AML-193 (cell line): ENCODE measurements at regions not wholly inside any gene's neighbourhood (a gene's known extent, or its start where the extent isn't known, plus 50 kb on each side); places are given as distances from the start of the nearest gene placed in this dataset.

Source experiments
- DNase-seq, 2 experiments: peaks; one replicate each; lab custom pipeline; 2025; lab: John Stamatoyannopoulos, UW

DNA sequence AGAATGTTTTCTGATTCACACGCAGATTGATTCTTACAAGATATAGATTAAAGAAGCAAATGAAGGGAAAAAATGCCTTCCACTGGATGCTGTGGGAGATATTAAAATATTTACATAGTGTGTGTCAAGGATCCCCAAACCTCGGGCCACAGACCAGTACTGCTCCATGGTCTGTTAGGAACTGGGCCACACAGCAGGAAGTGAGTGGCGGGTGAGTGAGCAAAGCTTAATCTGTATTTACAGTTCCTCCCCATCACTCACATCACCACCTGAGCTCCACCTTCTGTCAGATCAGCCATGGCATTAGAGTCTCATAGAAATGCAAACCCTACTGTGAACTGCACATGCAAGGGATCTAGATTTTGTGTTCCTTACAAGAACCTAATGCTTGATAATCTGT lies 552.6 kb upstream of the GOLIM4 start:
- no peak for DNase-seq

DNA sequence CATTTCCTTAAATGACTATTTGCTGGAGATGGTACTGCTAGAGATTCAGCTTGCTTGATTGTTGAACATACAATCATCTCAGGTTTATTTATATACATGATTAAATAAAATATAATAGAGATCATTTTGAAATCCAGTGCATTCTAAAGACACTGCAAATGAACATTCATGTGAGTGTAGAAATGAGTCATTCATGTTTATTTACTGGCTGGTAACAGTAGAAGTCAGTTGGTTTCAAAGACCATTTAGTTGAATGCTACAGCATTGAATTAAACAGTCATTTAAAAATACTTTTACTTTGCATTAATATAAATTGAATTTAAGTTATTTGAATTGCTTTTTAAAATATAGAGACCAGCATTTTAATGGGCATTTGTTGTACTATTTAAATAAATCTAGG lies 551.9 kb upstream of the GOLIM4 start:
- no peak for DNase-seq

DNA sequence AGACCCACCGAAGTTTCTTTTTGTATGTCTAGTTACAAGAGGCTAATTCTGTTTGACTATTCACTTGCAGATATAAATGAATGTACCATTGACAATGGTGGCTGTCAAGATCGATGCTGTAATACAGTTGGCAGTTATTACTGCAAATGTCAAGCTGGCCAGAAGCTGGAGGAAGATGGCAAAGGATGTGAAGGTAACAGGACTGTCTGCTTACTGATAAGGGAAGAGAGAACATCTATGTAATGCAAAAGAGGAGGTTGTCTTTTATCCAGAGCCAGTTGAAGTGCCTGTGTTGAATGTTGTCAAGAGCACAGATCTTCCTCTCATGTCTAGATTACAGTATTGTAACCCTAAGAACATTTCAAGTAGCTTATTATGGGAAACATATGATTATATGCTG lies 549.5 kb upstream of the GOLIM4 start:
- no peak for DNase-seq

DNA sequence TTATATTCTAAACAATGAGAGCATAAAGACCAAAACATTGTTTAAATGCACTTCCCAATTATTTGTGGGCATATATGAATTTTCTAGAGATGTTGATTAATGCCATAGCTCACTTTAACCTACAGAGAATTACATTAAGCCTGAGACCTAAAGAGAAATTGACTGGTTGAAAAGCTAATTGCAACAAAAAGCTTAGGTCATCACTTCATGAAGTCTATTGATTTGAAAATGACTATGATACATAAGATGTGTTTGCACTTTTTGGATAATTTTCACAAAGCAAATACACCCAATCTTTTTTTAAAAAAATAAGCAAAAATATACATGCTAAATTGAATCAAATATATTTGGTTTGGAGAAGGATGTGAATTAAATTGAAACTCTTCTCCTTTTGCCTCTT lies 532.8 kb upstream of the GOLIM4 start:
- no peak for DNase-seq

DNA sequence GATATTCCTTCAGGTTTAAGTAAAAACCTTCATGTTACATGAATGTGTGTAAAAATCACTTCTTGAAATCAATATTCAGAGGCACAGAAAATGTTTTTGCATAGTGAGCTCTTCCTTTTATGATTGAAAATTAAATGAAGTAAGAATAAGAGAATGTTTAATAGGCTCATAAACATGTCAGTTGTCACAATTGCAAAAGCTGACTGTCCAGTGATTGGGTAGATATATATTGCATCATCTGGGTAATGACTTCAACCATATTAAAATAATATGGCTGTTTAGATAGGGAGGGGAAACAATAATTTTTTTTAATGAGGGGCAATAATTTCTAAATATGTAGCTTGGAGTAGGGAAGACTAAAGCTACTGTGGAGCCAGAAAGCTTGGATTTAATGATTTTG lies 529.8 kb upstream of the GOLIM4 start:
- no peak for DNase-seq

DNA sequence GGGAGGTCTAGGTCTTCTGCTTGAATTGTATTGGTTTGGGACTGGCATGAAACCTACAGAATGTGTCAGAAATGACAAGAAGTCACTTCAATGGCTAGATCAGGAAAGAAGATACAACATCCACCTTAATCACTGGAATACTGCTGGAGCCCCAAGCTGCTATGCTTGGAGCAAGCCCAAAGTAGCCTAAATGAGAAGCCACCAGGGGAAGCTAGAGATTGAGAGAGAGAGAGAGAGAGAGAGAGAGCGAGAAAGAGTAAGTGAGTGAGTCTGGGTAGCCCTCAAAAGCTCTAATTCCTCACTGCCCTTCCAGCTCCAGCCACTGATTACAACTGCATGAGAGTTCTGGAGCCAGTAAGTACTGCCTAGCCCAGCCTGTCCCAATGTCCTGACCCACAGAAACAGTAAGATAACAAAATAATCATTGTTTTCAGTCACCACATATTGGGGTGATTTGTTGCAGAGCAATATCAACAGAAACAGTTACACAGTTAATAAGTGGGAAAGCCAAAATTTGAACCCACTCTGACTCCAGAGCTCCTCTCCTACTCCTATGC lies 529.2 kb upstream of the GOLIM4 start:
- no peak for DNase-seq

DNA sequence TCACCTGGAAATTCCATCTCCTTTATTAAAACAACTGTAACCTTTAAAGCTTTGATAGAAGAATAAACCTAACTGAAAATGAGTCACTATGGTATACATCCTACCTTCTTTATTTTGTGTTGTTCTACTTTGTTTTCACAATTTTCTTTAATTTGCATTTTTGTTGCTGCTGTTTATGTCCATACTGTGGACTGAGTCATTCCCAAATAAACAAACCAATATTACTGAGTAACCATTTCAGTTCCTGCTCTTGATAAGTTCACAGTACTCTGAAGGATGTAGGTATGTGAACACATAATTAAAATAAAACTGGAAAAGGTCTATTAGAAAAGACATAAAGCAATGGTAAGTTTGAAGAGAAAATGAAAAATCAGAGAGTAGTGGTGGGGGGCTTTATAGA lies 528.5 kb upstream of the GOLIM4 start:
- no peak for DNase-seq

DNA sequence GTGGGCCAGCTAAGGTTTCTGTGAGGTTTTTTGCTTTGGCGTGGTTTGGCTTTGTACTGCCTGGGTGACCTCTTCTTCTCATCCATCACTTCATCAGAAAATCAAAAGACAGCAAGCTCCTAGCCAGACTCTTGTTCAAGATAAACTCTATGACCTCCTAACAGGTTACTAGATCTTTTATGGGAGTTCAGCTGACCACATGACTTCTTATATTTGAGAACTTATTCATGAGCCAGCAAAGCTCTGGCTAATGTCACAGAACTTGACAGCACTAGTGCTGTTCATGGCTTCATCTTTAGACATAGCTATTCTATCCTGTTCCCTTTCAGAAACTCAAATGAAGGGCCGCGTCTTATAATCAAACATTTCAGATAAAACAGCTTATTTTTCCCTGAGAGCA lies 527.1 kb upstream of the GOLIM4 start:
- no peak for DNase-seq

DNA sequence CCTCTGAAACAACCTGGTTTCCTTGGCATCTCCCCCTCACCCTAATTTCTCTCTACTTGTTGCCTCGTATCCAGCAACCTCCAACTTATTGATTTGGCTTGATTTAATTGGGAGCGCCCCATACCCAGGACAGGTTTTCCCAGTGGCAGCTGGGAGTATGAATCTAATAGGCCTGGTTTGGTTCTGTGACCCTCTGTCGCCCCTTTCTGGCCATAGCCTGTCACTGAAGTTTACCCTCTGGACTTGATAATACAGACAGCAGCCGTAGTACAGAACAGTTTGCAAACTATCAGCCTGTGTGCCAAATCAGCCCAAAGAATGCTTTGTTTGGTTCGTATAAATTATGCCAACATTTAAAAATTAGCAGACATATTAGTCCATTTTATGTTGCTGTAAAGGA lies 525.1 kb upstream of the GOLIM4 start:
- peak; percentile 9 to 22 for DNase-seq

DNA sequence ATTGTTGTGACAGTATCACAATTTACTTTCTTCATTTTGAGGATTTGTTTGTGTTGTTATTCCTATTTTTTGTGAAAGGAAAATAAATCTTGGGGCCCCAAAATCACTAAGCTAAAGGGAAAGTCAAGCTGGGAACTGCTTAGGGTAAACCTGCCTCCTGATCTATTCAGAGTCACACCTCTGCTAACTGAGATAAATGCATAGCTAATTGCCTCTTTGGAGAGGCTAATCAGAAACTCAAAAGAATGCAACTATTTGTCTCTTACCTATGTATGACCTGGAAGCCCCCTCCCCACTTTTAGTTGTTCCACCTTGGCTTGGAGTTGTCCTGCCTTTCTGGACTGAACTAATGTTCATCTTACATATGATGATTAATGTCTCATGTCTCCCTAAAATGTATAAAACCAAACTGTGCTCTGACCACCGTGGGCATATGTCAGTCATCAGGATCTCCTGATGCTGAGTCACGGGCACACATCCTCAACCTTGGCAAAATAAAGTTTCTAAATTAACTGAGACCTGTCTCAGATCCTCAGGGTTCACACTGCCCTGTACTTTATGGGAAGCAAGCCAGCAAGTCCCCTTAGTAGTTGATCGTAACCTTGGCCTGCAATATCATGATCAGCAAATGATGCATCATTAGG lies 523.2 kb upstream of the GOLIM4 start:
- DNase-seq = no peak

DNA sequence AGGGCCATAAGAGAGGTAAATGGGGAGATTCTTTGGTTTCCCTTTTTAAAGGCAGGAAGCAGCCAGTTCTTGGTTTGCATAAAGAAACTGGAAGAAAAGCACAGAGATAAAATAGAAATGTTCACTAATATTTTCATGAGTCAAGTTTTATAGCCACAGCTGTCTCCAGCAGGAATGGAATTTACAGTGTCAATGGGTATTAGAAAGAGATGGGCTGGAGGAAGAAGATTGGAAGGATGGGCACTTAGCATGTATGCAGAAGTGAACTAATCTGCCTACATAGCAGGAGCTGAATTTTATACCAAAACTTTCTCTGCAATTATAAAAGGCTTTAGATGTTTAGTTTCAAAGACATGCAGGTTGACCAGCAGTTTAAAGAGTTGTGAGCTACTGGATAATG lies 521.9 kb upstream of the GOLIM4 start:
- no peak for DNase-seq

DNA sequence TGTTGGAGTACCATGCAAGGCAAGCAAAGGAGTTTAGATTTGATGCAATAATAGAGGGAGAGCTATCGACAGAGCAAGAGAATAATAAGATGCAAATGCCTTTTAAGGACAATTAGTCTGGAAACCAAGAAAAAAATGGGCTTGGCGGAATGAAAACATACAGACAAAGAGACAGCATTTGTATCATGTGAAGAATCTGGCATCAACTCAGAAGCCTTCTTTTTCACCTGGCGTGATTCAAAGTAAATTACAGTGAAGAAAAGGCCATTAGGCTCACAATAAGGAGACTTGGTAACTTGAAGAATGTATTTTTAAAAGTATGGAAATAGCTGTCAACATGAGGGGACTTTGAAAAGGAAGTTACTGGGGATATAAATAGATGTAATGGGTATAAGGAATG lies 521.2 kb upstream of the GOLIM4 start:
- DNase-seq = no peak

DNA sequence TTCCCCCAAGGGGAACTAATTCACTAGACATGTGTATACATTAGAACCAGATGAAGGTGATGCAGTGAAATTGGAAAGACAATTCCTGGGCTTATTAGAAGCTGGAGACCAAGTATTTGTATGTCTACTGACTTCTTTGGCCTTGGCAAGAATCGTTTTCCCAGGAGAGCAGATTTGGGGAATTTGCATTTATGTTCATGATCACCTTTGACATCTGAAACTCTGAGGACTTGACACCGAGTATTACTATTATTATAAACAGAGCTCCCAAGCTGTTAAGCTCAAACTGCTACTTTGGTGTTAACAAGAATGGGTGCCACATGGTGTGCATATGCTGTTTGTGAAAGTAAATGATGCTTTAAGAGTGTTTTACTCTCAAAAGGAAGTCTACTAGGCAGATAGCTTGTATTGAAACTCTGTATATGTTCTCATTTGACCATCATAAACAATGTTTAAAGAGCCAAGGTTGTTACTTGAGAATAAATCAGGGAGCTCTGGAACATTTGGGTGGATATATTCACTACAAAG lies 519.8 kb upstream of the GOLIM4 start:
- DNase-seq = no peak

DNA sequence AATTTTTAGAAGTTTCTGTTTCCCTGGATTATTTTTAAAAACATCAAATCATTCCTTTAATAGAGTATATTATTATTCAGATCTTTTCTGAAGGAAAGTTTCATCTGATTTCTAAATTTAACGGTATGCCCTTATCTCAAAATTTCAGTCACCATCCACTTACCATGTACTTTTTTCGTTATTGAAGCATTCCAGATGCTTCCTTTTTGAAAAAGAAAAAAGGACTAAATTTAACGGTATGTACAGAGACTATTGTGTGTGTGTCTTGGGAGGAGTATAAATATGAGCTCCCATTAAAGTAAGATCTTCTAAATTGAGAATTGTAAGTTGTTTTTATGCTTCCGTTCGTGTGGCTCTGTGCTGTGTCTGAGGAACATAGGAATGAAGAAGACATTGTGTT lies 517.4 kb upstream of the GOLIM4 start:
- no peak for DNase-seq

DNA sequence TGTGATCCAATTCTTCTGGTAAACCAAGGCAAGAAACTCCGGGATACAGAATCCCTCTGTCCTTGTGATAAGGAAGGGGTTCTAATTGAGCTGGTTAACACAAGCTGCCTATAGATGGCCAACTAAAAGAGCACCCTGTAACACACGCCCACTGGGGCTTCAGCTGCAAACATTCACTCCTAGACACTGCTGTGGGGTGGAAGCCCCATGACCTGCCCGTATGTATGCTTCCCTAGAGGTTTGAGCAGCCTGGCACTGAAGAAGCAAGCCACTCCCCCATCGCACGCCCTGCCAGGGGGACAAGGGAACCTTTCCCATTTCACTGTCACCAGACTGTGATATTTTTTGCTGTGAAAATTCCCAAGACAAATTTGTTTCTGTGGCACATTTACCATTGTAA lies 516.9 kb upstream of the GOLIM4 start:
- DNase-seq = no peak

DNA sequence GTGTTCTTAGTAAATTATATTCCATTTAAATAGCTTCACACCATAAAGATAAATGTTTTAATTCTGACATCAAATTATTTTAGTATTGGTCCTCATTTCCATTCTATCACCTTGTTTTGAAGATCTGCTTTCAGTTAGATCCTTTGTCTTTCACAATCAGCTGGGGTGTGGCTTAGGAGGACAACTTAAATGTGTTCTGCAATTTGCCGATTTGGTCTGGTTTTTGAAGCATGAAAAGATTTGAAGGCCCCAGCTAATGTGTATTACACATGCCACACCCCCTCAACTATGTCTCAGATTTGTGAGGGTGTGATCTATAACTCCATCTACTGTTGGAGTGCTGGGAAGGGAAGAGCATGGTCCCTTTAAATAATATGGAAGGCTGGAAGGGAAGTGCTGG lies 516.1 kb upstream of the GOLIM4 start:
- no peak for DNase-seq

DNA sequence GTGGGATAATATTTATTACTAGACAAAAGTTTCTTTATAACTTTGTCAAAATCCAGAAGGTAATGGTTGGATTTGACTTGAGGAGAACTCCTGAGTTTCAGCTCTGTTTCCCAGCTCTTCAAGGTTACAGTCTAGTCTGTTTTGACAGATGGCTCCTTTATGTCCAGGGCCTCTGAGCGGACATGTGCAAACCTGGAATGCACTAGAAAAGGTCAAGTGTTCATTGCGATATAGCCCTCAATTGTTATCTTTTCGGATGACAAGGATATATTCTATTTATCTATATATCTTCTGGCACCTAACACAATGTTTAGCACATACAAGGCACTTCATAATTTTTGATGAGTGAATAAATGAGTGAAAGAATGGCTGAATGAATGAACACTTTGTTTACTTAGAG lies 513.2 kb upstream of the GOLIM4 start:
- no peak for DNase-seq

DNA sequence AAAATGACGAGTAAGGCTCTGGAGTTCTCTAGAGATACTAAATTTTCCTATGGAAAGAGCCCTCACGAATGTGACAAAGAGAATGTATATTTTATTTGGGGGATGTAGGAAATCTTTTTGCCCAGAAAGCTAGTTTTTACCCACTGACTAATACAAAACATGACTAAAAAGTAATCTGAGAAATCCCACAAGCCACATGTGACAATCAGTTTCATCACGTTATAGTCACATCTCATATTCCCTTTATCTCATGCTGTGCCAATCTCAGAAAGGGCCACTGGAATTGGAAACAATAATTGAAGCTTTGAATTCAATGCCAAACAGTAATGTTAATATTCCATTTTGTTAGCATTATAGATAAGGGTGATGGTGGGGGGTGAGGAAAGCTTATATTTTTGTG lies 509.0 kb upstream of the GOLIM4 start:
- DNase-seq = no peak

DNA sequence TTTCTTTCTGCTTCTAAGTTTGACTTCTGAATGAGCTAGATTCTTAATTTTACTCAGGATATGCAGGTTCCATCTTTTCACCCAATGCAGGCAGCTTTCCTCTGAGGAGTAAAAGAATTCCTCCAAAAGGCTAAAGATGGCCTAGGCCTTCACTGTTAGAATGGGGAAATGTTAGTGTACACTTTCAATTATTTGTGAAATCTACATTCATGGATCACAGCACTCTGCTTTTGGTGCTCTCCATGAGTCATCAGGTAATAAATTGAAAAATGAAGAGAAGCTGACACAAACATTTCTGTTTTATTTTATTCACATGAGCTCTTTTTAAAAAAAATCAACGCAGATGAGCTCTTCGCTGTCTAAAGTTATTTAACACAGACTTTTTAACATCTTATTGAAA lies 502.5 kb upstream of the GOLIM4 start:
- no peak for DNase-seq

DNA sequence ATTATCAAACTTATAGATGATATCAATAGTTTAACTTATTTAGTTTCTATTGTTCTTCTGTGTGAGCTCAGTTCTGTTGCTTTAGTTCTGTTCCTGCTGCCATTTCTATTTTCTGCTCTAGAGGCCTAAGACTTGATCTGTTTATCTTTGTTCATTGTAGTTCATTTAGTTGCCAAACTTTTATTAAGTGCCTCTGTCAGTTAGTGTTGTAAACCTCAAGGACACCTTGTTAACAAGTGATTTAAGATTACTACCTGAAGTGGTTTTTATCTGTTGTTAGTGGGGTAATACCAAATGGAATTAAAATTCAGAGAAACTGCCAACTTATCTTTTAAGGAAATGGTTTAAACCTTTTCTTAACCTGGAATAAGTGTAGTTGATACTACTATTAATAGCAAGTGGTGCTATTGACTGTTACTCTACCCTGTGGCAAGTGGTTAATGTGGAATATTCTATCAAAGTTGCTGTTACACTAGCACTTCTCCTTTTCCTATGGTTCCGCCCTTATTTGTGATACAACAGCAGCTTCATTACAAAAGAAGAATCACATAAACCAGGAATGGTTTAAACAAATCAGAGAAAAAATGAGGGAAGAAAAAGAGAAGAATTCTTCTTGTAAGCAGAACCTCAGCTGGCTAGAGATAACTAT lies 500.6 kb upstream of the GOLIM4 start:
- DNase-seq = no peak

DNA sequence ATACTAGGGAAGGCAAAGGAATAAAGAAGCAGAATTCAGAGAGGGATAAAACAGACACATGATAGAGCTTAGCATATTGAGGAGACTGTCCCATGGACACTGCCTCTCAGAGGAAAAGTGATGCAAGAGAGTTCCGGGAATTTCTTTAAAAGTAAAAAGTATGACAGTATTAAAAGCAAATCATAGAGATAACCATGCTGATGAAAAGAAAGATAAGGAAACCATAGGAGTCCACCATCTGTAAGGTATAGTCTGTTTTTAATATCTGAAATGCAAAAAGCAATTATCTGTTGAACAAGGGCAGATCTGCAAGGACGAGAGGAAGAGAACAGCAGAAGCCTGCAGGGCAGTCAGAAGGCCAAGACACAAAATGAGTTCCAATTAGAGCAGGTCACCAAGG lies 495.9 kb upstream of the GOLIM4 start:
- DNase-seq = no peak

DNA sequence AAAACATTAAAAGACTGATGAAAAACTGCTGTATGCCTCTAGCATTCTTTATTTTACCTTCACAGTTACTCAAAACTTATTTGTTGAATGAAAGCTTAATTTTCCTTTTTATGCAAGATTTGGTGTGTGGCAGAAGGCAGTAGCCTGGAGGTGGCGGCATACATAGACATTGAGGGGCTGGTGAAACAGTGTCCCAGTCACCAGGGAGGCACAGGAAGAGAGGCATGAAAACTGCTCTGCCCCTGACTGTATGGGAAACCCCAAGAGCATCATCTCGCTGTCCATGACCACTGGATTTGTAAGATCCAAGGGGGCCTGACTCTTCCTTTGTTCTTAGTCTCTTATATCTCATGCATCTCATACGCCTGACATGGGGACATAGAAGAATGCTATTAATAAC lies 493.7 kb upstream of the GOLIM4 start:
- DNase-seq = no peak

DNA sequence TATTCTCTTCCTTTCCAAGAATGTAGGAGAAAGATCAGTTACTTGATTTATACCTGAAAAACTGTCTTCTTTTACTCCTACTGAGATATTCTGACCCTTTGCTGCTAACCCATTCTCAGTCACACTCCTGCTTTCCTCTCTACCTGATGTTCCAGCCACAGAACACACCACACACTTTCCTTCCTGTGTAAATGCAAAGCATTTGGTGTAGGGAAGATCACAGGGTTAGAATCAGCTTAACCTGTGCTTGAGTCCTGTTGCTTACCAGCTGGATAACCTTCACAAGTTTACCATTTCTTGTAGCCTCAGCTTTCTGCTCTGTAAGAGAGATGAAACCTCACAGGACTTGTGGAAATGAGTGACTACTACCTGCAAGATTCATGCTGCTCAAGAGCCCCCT lies 489.8 kb upstream of the GOLIM4 start:
- DNase-seq = no peak

DNA sequence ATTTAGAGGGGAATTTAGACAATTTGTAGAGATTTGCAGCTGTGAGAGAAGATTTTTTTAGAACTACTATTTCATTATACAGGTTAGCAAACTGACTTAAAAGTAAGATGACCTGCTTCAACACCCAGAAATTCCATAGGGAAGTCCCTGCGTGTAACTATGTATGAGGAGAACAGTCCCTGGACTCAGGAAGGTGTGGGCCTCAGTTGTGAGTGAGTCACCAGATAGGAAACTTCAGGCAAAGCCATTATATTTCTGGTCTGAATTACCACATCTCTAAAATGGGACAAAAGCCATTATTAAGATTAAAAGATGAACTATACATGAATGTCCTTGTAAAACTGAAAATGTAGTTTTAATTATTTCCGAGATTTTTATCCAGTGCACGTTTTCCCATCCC lies 488.3 kb upstream of the GOLIM4 start:
- no peak for DNase-seq
